HG03139 (cell line): ENCODE measurements at regions not wholly inside any gene's neighbourhood (a gene's known extent, or its start where the extent isn't known, plus 50 kb on each side); places are given as distances from the start of the nearest gene placed in this dataset.

Experiments used
- ATAC-seq: cut with Tn5 transposase; IDR thresholded peaks from one replicate; pipeline ENCODE4 v1.9.1; 2021; ENCODE audit not compliant: unreplicated experiment

GRCh38 chr6:137731960-137732616 lies 135.0 kb upstream of the TNFAIP3 start:
- no peak for ATAC-seq

- ATAC-seq, result no peak
Measured at GRCh38 chr6:137733372-137733771, 133.7 kb upstream of the TNFAIP3 start.

GRCh38 chr6:137734005-137734874 lies 132.8 kb upstream of the TNFAIP3 start:
- no peak for ATAC-seq

- ATAC-seq, result no peak
Measured at GRCh38 chr6:137734875-137735182, 132.2 kb upstream of the TNFAIP3 start.

- ATAC-seq, result peak; percentile 63
Measured at GRCh38 chr6:137736048-137736818, 130.8 kb upstream of the TNFAIP3 start.

- no peak for ATAC-seq
Measured at GRCh38 chr6:137736911-137737310, 130.1 kb upstream of the TNFAIP3 start.

GRCh38 chr6:137737836-137738596 lies 129.0 kb upstream of the TNFAIP3 start:
- ATAC-seq, result no peak

- no peak for ATAC-seq
Measured at GRCh38 chr6:137738931-137739504, 128.0 kb upstream of the TNFAIP3 start.

GRCh38 chr6:137739544-137739943 lies 127.5 kb upstream of the TNFAIP3 start:
- ATAC-seq, result no peak

- ATAC-seq, result no peak
Measured at GRCh38 chr6:137740091-137740755, 126.8 kb upstream of the TNFAIP3 start.

GRCh38 chr6:137740967-137741761 lies 125.9 kb upstream of the TNFAIP3 start:
- ATAC-seq, result no peak

GRCh38 chr6:137743493-137743892 lies 123.6 kb upstream of the TNFAIP3 start:
- ATAC-seq, result no peak

GRCh38 chr6:137744877-137745276 lies 122.2 kb upstream of the TNFAIP3 start:
- peak; percentile 82 for ATAC-seq

- no peak for ATAC-seq
Measured at GRCh38 chr6:137745321-137745720, 121.7 kb upstream of the TNFAIP3 start.

GRCh38 chr6:137746264-137746663 lies 120.8 kb upstream of the TNFAIP3 start:
- ATAC-seq, result no peak

GRCh38 chr6:137749696-137750211 lies 117.3 kb upstream of the TNFAIP3 start:
- ATAC-seq, result no peak

GRCh38 chr6:137750297-137750696 lies 116.8 kb upstream of the TNFAIP3 start:
- ATAC-seq, result no peak

- ATAC-seq, result no peak
Measured at GRCh38 chr6:137751768-137752560, 115.1 kb upstream of the TNFAIP3 start.
